ENCODE measurements at regions not wholly inside any gene's neighbourhood (a gene's known extent, or its start where the extent isn't known, plus 50 kb on each side); places are given as distances from the start of the nearest gene placed in this dataset.

DNA sequence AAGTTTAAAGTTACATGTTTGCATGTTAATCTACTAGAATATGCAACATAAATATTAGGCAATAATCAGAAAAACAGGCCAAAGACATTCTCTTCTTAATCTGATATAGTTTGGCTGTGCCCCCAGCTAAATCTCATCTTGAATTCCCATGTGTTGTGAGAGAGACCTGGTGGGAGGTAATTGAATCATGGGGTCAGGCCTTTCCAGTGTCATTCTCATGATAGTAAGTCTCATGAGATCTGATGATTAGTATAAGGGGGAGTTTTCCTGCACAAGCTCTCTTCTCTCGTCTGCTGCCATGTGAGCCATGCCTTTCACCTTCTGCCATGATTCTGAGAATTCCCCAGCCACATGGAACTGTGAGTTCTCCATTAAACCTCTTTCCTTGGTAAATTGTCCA, 1241.7 kb upstream of the ADGRB3 start:
- TF ChIP-seq, protein P1, sequence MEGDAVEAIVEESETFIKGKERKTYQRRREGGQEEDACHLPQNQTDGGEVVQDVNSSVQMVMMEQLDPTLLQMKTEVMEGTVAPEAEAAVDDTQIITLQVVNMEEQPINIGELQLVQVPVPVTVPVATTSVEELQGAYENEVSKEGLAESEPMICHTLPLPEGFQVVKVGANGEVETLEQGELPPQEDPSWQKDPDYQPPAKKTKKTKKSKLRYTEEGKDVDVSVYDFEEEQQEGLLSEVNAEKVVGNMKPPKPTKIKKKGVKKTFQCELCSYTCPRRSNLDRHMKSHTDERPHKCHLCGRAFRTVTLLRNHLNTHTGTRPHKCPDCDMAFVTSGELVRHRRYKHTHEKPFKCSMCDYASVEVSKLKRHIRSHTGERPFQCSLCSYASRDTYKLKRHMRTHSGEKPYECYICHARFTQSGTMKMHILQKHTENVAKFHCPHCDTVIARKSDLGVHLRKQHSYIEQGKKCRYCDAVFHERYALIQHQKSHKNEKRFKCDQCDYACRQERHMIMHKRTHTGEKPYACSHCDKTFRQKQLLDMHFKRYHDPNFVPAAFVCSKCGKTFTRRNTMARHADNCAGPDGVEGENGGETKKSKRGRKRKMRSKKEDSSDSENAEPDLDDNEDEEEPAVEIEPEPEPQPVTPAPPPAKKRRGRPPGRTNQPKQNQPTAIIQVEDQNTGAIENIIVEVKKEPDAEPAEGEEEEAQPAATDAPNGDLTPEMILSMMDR (IDR thresholded peaks at IDR 0.05) = no peak
- TF ChIP-seq POLR2A (IDR thresholded peaks at IDR 0.05) = no peak
